ENCODE measurements at regions not wholly inside any gene's neighbourhood (a gene's known extent, or its start where the extent isn't known, plus 50 kb on each side); places are given as distances from the start of the nearest gene placed in this dataset.
"Not testable (repeated sequence)": the region's sequence is repeated elsewhere in the genome, so short reads cannot be mapped to it uniquely, and the experiment has no call there.

DNA sequence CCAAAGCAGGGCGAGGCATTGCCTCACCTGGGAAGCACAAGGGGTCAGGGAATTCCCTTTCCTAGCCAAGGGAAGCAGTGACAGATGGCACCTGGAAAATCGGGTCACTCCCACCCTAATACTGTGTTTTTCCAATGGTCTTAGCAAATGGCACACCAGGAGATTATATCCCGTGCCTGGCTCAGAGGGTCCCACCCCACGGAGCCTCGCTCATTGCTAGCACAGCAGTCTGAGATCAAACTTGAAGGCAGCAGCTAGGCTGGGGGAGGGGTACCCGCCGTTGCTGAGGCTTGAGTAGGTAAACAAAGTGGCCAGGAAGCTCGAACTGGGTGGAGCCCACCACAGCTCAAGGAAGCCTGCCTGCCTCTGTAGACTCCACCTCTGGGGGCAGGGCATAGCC is 664.6 kb downstream of the NUP35 start:
- H3K27me3 Mint-ChIP-seq, H3K4me3 Mint-ChIP-seq, ATAC-seq, H3K27ac Mint-ChIP-seq, H3K4me1 Mint-ChIP-seq, H3K36me3 Mint-ChIP-seq, H3K9me3 Mint-ChIP-seq: not testable (repeated sequence)

DNA sequence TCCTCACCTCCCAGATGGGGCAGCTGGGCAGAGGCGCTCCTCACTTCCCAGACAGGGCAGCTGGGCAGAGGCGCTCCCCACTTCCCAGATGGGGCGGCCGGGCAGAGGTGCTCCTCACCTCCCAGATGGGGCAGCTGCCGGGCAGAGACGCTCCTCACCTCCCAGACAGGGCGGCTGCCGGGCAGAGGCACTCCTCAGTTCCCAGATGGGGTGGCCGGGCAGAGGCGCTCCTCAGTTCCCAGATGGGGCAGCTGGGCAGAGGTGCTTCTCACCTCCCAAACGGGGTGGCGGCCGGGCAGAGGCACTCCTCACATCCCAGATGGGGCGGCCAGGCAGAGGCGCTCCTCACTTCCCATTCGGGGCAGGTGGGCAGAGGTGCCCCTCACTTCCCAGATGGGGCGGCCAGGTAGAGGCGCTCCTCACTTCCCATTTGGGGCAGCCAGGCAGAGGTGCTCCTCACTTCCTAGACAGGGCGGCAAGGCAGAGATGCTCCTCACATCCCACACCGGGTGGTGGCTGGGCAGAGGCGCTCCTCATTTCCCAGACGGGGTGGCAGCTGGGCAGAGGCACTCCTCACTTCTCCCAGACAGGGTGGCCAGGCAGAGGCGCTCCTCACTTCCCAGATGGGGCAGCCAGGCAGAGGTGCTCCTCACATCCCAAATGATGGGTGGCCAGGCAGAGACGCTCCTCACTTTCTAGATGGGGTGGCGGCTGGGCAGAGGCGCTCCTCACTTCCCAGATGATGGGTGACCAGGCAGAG is 668.1 kb downstream of the NUP35 start:
- H3K27ac Mint-ChIP-seq, H3K9me3 Mint-ChIP-seq, H3K4me3 Mint-ChIP-seq, H3K4me1 Mint-ChIP-seq, H3K27me3 Mint-ChIP-seq, H3K36me3 Mint-ChIP-seq, ATAC-seq: not testable (repeated sequence)

DNA sequence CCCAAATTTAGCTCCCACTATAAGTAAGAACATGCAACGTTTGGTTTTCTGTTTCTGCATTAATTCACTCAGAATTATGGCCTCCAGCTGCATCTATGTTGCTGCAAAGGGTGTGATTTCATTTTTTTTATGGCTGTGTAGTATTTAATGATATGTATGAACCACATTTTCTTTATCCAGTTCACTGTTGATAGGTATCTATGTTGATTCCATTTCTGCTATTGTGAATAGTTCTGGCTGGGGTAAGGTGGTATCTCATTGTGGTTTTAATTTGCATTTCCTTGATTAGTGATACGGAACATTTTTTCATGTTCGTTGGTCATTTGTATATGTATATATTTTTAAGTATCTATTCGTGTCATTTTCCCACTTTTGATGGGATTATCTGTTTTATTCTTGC is 674.3 kb downstream of the NUP35 start:
- Mint-ChIP-seq H3K27ac (no peak overlapping the region), H3K27me3 (no peaks in the 10 kb centered on the region), H3K9me3 (peaks cover 12% of the 10 kb centered on the region), H3K36me3 (no peaks in the 10 kb centered on the region), H3K4me1 (peaks cover 5% of the 10 kb centered on the region), H3K4me3 (no peak overlapping the region)
- no peak for ATAC-seq

DNA sequence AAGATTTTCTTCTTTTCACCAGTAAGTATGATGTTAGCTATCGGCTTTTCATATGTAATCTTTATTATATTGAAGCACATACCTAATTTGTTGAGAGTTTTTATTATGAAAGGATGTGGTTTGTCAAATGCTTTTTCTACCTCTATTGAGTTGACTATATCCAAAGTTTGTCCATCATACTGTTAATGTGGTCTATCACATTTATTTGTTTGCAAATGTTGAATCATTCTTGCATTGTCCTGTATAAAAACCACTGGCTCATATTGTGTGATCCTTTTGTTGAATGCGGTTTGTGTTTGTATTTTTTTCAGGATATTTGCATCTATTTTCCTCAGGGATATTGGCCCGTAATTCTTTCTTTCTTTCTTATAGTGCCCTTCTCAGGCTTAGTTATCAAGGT is 675.5 kb downstream of the NUP35 start:
- H3K36me3 Mint-ChIP-seq = no peaks in the 10 kb centered on the region
- ATAC-seq = no peak
- peaks cover 9% of the 10 kb centered on the region for H3K9me3 Mint-ChIP-seq
- no peak overlapping the region for H3K4me3 Mint-ChIP-seq
- peaks cover 5% of the 10 kb centered on the region for H3K4me1 Mint-ChIP-seq
- H3K27me3 Mint-ChIP-seq = no peaks in the 10 kb centered on the region
- H3K27ac Mint-ChIP-seq = no peak overlapping the region

DNA sequence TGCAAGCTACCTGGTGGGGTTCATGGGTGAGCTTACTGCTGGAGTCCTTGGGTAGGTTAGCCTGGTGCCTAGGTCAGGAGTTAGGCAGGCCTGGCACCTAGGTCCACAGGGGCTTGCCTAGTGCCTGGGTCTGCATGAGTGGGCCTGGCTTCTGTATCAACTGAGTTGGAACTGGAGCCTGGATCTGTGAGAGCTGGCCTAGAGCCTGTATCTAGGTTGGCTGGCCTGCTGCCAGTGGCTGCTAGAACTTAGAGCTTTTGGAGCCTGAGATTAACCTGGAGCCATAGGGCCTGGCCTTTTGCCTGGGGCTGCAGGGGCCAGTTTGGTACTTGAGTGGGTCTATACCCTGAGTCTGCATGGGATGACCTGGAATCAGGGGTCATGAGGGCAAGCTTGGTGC is 679.4 kb downstream of the NUP35 start:
- peaks cover 10% of the 10 kb centered on the region for H3K9me3 Mint-ChIP-seq
- peaks cover 4% of the 10 kb centered on the region for H3K4me1 Mint-ChIP-seq
- no peak overlapping the region for H3K27ac Mint-ChIP-seq
- no peaks in the 10 kb centered on the region for H3K36me3 Mint-ChIP-seq
- ATAC-seq = no peak
- H3K27me3 Mint-ChIP-seq = no peaks in the 10 kb centered on the region
- H3K4me3 Mint-ChIP-seq = no peak overlapping the region

DNA sequence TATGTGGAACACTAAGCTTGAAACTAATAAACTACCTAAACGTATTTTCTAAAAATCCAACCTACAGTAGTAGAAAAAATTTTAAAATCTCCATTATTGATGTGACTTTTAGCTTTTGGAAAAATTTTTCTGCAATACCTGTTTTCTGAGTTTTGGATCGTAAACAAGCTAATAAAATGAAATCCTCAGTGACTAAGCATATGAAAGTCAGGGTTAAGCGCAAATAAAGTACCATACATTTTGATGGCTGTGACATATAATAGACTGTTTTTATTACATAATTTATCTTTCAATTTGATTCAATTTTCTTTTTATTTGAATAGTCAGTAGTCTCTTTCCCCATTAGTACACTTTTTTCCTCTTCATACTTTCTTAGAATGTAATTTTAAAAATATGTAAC is 683.6 kb downstream of the NUP35 start:
- Mint-ChIP-seq H3K4me1 (no peaks in the 10 kb centered on the region), H3K27ac (no peak overlapping the region), H3K4me3 (no peak overlapping the region), H3K36me3 (no peaks in the 10 kb centered on the region), H3K9me3 (peaks cover 3% of the 10 kb centered on the region), H3K27me3 (no peaks in the 10 kb centered on the region)
- ATAC-seq = no peak

DNA sequence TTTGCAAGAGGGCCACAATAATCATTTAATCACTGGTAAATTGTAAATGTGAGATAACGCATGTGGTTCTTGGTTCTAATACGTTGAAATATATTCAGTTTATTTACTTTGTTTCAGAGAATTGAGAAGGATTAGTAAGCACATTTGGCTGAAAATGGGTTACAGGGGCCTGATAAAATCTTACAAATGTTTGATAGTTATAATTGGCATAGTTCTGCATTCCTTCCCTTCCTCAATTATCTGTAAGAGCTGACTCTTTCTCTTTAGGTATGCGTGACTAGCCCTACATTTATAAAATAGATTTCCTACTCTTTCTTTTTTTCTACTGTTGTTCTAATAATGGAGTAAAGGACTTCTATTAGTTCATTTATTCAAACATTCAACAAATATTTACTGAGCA is 685.2 kb downstream of the NUP35 start:
- Mint-ChIP-seq H3K9me3 (peaks cover 3% of the 10 kb centered on the region), H3K36me3 (no peaks in the 10 kb centered on the region), H3K27ac (no peak overlapping the region), H3K4me3 (no peak overlapping the region), H3K4me1 (no peaks in the 10 kb centered on the region), H3K27me3 (no peaks in the 10 kb centered on the region)
- no peak for ATAC-seq

DNA sequence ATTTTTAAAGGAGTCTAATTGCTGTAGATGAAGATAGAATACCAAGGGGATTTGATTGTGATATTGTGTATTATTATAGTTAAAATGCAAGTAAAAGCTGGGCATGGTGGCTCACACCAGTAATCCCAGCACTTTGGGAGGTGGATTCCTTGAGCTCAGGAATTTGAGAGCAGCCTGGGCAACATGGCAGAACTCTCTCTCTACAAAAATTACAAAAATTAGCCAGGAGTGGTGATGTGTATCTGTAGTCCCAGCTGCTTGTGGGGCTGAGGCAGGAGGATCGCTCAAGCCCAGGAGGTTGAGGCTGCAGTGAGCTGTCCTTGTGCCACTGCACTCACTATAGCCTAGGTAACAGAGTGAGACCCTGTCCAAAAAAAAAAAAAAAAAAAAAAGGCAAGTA is 687.0 kb downstream of the NUP35 start:
- Mint-ChIP-seq H3K9me3 (no peaks in the 10 kb centered on the region), H3K27ac (no peak overlapping the region), H3K4me1 (no peaks in the 10 kb centered on the region), H3K36me3 (no peaks in the 10 kb centered on the region), H3K4me3 (no peak overlapping the region), H3K27me3 (no peaks in the 10 kb centered on the region)
- no peak for ATAC-seq

DNA sequence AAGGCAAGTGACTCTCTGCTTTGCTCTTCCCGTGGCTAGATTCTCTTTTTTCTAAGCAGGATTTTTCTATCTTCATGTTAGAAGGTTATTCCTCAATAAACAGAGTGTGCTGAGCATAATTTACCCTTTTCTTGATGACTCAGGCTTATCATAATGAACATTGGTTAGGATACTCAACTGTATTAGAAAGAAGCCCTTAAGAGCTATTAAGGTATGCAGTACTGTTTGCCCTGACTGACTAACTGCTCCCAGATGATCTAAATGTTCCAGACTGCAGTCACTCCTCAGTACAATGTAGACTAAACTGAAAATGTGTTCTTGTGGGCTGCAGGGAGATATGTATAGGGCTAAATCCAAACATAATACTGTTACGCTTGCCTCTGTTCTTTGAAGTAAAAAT is 687.8 kb downstream of the NUP35 start:
- Mint-ChIP-seq H3K9me3 (peaks cover 3% of the 10 kb centered on the region), H3K4me3 (no peak overlapping the region), H3K27ac (no peak overlapping the region), H3K36me3 (no peaks in the 10 kb centered on the region), H3K4me1 (no peaks in the 10 kb centered on the region), H3K27me3 (no peaks in the 10 kb centered on the region)
- no peak for ATAC-seq

DNA sequence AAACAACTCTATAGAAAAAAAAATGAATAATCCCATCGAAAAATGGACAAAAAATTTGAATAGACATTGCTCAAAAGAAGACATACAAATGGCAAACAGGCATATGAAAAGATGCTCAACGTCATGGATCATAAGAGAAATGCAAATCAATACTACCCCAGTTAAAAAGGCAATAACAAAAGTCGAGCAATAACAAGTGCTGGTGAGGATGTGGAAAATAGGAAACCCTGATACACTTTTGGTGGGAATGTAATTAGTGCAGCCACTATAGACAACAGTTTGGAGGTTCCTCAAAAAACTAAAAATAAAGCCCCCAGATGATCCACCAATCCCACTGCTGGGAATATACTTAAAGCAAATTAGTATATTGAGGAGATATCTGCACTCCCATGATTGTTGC is 701.5 kb downstream of the NUP35 start:
- no peak for ATAC-seq
- Mint-ChIP-seq H3K27me3 (peaks cover 2% of the 10 kb centered on the region), H3K4me1 (no peaks in the 10 kb centered on the region), H3K27ac (no peak overlapping the region), H3K9me3 (peaks cover 9% of the 10 kb centered on the region), H3K36me3 (no peaks in the 10 kb centered on the region), H3K4me3 (no peak overlapping the region)

DNA sequence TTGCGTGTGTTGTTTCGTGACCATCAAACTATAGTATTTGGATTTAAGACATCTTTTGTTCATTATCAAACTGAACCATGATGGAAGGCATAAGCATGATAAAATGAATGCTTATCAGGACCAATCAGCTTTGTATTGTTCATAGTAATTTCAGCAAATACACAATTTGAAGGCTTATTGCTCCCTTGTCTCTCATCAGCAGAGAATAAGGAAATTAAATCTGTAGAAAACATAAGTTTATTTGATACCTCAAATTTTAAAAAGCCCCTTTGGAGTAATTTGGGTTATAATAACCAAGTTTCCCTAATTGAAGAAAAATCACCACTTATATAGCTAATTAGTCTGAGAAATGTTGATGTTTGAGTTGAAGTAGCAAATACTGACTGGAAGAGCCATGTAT is 705.7 kb downstream of the NUP35 start:
- H3K9me3 Mint-ChIP-seq = peaks cover 7% of the 10 kb centered on the region
- H3K27me3 Mint-ChIP-seq = no peaks in the 10 kb centered on the region
- no peak overlapping the region for H3K4me3 Mint-ChIP-seq

DNA sequence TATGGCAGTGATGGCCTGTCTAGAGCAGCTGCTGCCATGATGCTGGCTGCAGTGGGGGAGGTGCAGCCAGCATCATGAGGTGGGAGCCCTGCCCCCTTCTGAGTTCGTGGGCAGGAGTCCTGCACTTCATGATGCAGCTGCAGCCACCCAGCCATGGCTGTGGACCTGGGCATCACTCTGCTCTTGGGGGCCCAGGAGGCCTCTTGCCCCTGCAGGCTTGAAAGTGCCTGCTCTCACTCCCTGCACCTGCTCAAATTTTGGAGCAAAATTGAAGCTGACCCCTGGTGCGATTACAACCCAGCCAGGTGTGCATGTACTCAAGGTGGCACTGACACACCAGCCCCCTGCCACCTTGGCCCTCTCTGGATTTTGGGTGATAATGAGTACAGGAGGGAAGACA is 712.9 kb downstream of the NUP35 start:
- Mint-ChIP-seq H3K9me3 (no peaks in the 10 kb centered on the region), H3K4me1 (no peaks in the 10 kb centered on the region), H3K27me3 (no peaks in the 10 kb centered on the region), H3K27ac (no peak overlapping the region), H3K36me3 (no peaks in the 10 kb centered on the region), H3K4me3 (no peak overlapping the region)
- ATAC-seq = no peak

More for the DNA sequence above, 705.7 kb downstream of the NUP35 start:
- ATAC-seq = no peak
- no peaks in the 10 kb centered on the region for H3K36me3 Mint-ChIP-seq
- H3K27ac Mint-ChIP-seq = no peak overlapping the region
- no peaks in the 10 kb centered on the region for H3K4me1 Mint-ChIP-seq

DNA sequence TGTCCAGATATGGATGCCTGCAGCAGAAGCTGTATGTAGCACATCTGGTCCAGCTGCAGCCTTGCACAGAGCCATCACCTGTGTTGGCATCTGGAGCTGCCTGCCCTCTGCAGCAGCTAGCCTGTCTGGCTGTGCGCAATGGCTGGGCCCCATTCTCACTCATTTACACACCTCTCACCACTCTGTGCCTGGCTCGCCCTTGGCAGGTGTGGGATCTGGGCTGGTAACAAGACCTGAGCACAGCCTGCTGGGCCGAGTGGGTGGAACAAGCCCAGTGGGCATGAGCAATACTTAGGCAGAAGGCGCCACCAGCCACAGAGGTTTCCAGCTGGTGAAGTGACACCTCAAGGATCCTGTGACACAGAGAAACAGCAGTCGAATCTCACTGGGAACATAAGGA is 714.1 kb downstream of the NUP35 start:
- no peaks in the 10 kb centered on the region for H3K36me3 Mint-ChIP-seq
- no peaks in the 10 kb centered on the region for H3K9me3 Mint-ChIP-seq
- H3K4me3 Mint-ChIP-seq = no peak overlapping the region
- H3K27me3 Mint-ChIP-seq = no peaks in the 10 kb centered on the region
- H3K27ac Mint-ChIP-seq = no peak overlapping the region
- no peak for ATAC-seq
- no peaks in the 10 kb centered on the region for H3K4me1 Mint-ChIP-seq

DNA sequence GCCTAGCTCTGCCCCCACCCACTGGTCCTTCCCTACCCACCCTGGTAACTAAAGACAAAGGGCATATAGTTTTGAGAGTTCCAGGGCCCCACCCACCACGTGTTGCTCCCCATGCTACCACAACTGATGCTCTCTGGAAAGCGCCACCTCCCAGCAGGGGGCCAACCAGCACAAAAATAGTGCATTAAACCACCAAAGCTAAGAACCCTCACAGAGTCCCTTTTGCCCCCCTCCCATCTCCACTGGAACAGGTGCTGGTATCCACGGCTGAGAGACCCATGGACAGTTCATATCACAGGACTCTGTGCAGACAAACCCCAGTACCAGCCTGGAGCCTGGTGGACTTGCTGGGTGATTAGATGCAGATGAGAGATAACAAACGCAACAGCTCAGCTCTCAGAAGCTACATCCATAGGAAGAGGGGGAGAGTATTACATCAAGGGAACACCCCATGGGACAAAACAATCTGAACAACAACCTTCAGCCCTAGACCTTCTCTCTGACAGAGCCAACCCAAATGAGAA is 715.9 kb downstream of the NUP35 start:
- no peak overlapping the region for H3K27ac Mint-ChIP-seq
- no peak overlapping the region for H3K4me3 Mint-ChIP-seq
- H3K27me3 Mint-ChIP-seq = no peaks in the 10 kb centered on the region
- H3K9me3 Mint-ChIP-seq = no peaks in the 10 kb centered on the region
- no peaks in the 10 kb centered on the region for H3K4me1 Mint-ChIP-seq
- no peaks in the 10 kb centered on the region for H3K36me3 Mint-ChIP-seq
- no peak for ATAC-seq

DNA sequence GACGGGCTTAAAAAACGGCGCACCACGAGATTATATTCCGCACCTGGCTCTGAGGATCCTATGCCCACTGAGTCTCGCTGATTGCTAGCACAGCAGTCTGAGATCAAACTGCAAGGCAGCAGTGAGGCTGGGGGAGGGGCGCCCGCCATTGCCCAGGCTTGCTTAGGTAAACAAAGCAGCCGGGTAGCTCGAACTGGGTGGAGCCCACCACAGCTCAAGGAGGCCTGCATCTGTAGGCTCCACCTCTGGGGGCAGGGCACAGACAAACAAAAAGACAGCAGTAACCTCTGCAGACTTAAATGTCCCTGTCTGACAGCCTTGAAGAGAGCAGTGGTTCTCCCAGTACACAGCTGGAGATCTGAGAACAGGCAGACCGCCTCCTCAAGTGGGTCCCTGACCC is 725.6 kb downstream of the NUP35 start:
- not testable (repeated sequence) for H3K9me3 Mint-ChIP-seq, H3K36me3 Mint-ChIP-seq, H3K4me3 Mint-ChIP-seq, ATAC-seq, H3K27ac Mint-ChIP-seq, H3K4me1 Mint-ChIP-seq, H3K27me3 Mint-ChIP-seq

DNA sequence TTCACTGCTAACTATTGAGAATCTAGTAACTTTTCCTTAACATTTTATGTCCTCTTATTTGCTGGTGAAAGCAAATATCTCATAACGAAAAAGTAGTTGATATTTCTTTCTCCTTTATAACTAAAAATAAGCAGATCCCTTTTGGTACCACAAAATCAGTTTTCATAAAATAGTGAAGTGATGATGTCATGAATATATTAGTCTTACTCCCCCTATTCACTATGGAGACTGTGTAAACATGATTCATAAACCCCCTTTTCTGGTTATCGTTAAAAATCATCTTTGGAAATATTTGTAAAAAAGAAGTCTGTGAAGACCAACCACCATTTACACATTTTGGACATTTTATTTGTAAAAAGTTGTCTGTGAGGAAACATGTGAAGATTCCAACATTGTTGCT is 734.9 kb downstream of the NUP35 start:
- Mint-ChIP-seq H3K4me3 (no peak overlapping the region), H3K36me3 (no peaks in the 10 kb centered on the region), H3K27ac (no peak overlapping the region), H3K27me3 (no peaks in the 10 kb centered on the region), H3K4me1 (no peaks in the 10 kb centered on the region), H3K9me3 (peaks cover 12% of the 10 kb centered on the region)
- ATAC-seq = no peak

All from stimulated activated memory B cell treated with anti-CD40 and anti-IgM and Interleukin-4, amounts not matched to agents 10 μg/mL and 1 μg/mL and 100 μg/mL, for 72 hours (primary cell).